ENCODE measurements at regions not wholly inside any gene's neighbourhood (a gene's known extent, or its start where the extent isn't known, plus 50 kb on each side); places are given as distances from the start of the nearest gene placed in this dataset.

DNA sequence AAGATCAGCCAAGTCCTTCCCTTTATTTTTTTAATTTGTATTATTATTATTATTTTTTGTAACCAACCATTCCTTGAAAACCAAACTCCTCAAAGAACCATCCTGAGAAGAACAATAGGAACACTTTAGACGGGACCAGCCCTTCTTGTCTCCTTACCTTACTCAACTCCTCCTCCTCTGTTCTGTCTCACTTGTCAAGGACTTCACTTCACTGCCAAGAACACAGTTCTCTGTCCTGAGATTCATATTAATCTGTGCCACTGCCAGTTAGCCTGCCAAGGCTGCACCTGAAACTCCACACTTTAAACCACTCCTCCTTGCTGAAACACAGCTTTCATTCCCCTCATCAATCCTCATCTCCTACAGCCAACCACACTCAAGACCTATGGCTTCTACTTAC, 73.8 kb upstream of the ATP1A1 start:
- no peak for DNase-seq

DNA sequence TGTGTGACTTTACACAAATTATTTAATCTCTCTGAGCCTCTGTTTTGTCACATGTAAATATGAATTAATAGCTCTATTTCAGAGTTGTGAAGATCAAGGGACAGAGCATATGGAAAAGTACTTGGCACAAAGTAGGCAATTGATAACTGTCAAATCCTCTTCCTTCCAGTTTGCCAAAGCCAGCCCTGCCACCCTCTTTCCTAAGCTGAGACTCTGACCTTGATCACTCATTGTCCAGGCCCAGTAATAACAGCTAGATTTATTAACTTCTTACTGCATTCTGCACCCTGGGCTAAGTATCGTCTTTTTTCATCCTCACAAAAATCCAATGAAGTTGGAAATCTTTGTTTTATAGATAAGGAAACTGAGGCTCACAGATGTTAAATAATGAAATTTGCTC, 70.8 kb upstream of the ATP1A1 start:
- DNase-seq, result no peak

DNA sequence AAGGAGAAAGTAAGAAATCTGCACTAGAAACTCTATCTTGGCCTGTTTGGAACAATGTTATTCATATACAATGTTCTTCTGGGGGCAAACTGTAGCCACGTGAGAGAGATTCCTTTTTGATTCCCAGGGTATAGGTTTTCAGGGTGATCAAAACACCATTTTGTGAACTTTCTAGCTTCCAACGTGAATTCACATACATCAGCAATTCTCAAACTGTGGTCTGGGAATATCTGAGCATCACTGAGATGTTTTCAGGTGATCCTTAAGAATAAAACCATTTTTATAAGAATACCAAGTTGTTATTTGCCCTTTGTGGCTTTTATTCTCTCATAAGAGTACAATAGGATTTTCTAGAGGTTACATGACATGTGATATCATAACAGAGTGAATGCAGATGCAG, 66.9 kb upstream of the ATP1A1 start:
- no peak for DNase-seq

DNA sequence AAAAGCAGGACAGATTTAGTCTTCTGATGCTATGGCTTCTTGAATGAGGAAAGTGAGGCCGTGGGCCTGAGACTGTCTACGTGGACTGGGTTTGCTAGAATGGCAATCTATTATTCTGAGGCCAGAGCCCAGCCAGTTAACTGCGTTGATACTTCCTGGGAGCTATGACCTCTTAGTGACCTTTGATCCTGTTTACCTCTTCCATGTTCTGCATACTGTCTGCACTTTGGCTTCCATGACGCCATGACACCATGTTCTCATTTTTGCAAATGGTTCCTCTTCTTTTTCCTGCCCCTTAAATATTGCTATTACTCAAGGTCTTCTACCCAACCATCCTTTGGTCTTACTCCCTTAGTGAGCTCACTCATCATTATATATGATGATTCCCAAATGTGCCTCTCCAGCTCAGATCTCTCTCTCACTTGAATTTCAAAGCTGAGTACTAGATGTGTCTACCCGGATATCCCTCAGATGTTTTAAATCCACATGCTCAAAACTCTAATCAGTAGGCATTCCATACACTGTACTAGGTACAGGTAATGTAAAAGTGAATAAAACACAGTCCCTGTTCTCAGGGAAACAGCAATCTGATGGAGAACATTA, 66.1 kb upstream of the ATP1A1 start:
- DNase-seq, result no peak

DNA sequence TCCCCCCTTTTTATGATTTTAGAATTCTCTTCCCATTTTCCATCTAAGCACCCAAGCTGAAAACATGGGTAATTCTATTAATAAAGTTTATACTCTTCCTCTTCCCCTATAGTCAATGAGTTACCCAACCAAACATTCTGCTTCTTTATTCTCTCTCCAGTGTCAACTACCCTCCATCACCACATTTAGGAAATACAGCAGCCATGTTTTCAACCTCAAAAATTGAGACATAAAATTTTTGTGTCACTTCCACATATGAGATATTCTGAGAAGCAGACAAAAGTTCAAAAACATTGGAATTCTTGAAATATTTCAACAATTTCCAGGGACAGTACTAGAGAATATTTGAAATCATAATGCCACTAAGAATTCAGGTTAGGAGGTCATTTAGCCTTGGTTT, 64.8 kb upstream of the ATP1A1 start:
- DNase-seq, result no peak

DNA sequence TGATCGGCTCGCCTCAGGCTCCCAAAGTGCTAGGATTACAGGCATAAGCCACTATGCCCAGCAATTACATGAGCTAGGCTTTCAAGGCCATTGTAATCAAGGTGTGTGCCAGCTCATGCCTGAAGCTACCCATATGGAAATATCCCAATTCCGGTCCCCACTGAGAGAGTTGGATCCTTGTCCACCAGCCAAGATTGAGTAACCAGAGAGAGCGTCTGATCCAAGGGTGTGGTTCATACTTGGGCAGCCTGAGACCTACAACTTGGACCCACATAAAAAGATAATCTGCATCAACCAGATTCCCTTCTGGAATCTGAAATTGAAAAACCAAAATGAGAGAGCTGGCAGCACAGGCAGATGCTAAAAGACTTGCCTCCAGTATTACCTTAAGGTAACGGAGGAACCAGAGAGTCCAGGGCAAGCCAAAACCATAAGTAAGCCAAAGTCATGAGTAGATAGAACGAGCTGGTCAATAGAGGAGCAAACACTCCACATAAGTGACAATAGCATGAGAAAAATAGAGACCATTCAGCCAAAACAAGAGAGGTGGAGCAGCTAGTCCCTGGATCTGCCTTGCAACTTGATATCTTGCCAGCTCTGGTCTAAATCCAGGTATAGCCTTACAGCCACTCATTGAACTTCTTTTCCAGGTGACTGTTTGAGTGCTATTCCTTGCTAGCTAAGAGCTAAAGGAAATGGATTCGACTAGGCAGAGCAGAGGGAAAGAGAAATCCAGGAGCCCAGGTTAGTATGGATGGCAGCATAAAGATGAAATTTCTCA, 63.8 kb upstream of the ATP1A1 start:
- DNase-seq, result no peak

DNA sequence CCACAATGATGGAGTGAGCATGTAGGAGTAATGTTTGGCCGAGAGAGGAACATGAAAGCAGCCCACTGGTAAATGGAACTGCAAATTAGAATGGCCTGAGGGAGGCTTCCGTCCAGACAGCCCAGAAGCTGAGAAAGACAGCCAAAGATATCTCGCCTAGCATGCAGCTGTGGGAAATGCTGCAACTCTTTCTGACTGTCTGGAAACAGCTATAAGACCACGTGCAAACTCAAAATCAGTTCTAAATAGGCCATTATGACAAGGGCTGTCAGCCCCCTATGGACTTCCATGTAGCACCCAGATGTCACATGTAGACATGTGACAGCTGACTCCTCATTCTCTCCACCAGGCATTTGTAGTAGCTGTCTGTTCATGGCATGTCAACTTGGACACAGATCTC, 62.9 kb upstream of the ATP1A1 start:
- DNase-seq, result no peak

DNA sequence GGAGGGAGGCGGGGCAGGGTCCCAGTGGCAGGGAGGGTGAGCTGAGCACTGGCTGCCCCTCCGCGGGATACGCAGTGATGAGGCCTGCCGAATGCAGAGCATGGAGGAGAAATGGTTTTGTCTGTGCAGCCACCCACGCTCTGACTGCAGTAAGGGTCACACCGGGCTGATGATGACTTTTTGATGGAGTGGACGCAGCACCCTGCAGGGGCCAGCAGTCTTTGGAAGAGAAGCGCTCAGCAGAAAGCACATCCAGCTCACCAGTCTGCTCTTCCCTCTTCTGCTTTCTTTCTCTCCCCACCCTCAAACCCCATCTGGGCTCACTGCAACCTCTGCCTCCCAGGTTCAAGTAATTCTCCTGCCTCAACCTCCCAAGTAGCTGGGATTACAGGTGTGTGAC, 61.9 kb upstream of the ATP1A1 start:
- no peak for DNase-seq

DNA sequence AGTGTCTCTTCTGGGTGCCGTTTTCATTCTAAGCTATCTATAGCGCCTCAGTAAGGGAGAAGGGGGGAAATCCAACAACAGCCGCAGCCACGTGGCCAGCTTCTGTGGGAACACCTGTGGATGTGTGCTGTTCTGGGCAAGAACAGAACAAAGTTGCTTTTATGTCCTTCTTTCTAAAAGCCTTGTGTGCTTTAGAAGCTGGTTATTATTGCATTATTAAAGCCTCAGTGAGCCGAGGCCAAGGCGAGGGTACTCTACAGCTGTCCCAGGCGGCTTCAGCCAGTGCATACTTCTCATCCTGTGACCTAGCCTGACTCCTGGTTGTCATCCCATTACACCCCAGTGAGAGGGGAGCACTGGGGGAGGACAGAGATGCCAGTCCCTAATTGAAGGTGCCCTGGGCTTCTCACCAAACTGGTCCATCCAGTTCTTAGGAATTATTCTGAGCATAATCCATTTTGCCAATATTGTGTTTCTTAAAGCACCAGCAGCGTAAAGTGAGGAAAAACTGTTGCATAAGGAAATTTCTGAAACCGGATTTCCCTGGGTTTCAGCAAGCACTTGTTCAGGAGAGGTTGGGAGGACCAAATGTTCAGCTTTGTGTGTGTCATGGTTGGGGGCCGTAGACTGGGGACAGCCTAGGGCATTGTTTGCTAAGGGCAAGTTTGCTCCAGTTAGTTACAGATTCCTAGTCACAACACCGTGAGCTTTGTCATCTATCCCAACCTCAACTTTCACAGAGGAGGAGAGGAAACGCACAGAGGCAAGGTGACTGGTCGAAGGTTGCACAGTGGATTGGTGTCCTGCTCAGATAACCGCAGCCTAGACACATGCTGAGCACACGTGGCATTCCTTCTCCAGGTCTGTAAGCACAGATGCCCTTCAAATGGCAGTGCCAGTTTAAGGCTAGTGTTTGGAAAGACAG, 61.0 kb upstream of the ATP1A1 start:
- DNase-seq, result no peak

DNA sequence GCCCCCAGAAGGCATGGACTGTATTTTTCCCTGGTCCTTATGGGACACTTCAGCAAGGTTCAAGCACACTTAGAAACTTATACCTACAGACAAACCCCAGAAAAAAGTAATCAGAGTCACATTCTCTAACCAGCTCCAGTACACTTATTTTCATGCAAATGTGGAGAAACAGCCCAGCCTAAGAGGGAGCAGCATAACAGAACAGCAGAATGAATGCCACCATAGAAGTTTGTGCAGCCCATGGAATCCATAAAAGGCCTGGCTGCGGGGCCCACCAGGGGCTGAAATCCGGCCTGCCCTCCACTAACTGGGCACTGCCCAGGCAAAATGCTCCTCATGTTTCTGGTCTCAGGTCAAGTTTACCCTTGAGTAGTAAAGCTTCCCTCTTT, 60.4 kb upstream of the ATP1A1 start:
- DNase-seq, result no peak

DNA sequence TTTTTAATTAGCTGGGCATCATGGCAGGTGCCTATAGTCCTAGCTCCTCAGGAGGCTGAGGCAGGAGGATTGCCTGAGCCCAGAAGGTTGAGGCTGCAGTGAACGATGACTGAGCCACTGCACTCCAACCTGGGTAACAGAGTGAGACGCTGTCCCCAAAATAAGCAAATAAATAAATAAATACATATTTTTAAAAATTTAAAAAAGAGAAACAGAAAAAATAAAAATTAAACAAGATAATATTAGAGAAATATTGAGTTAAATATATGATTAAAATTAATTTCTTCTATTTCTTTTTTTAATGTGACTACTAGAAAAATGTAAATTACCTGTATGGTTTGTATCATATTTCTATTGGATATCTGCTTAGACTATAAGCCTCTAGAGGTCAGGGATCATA, 59.3 kb upstream of the ATP1A1 start:
- DNase-seq, result no peak

DNA sequence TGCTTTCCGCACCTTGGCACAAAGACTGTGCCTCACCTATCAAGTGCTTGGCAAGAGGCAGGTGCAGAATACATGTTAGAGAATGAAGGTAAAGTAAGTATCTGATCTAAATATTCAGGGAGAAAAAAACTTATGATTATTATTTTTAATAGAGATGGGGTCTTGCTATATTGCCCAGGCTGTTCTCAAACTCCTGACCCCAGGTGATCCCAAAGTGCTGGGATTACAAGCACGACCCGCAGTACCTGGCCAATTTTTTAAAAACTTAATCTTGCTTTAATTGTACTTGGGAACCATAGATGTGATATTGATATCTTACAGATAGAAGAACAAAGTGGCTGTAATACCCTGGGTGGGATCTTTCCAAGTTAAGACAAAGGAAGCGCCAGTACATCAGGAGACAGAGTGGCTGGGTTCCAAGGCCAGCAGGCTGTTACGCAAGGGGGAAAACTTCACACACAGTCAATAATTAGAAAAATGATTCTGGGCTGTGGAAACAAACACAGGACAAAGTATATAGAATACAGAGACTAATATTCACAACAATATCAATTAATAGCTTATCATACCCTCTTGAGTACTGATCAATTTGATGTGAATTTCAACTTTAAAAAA, 58.6 kb upstream of the ATP1A1 start:
- DNase-seq, result no peak

DNA sequence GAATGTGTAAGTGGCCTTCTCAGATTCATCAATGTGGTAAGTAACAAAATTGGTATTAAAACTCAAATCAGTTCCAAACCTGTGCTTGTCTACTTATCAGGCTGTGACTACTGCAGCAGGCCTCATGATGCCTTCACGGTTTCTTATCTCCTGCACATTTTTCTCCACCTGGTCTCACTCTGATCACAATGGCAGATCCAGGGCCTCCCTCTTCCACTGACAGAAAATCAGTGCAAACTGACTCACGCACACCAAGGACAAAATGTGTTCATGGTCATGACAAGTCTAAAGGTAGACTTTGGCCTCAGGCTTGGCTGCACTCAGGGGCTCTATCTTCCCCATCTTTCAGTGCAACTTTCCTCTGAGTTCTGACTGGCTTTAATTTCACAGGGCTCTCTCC, 56.7 kb upstream of the ATP1A1 start:
- DNase-seq, result no peak

DNA sequence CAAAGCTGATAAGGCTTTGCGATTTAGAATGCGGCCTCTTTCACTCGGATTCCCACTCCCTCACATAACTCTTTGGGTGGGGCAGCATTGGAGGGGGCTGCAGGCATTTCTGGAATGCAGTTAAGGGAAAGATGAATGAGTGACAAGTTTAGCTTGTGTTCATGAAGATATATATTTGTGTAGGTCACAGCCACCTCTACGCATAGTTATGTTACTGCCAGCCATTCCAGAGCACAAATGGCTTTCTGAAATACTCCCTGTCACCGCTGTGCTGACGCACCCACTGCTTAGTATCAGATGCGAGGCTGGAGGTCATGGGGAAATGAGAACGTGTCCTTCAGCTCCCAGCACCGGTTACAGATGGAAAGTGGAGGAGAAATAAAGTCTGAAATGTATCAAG, 54.1 kb upstream of the ATP1A1 start:
- DNase-seq, result no peak

DNA sequence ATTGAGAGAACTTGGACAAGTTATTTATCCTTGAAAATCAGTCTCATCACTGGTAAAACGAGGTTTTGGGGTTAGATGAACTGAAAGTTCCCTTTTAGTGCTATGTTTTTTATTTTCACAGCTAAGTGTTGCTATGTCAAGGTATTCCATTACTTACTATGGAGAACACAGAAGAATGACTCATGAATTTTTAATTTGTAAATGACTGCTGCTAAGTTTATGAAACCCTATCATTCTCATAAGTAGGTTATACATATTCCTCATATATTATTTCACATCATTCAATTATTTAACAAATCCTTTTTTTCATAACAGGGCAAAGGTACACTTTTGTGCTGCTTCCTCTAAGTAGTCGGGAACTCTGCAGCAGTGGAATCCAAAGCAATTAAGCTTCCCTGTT, 52.2 kb upstream of the ATP1A1 start:
- no peak for DNase-seq

DNA sequence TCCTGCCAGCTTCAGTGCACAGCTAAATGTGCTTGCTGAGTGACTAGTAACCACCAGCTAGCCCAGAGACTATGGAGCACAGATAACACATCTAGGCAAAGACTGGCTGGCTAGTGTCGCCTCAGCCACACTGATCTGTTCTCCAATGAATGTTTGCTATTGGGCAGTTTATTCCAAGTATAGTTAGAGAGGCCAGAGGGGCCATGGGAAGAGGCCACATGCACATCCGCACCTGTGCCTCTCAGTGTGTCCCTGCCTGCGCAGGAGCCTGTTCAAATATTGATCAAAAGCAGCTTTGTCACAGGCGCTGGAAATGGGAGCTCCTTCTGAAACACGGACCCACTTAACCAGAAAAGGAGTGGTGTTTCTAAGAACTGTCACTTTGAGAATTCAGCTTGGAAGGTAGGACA, 51.3 kb upstream of the ATP1A1 start:
- no peak for DNase-seq

DNA sequence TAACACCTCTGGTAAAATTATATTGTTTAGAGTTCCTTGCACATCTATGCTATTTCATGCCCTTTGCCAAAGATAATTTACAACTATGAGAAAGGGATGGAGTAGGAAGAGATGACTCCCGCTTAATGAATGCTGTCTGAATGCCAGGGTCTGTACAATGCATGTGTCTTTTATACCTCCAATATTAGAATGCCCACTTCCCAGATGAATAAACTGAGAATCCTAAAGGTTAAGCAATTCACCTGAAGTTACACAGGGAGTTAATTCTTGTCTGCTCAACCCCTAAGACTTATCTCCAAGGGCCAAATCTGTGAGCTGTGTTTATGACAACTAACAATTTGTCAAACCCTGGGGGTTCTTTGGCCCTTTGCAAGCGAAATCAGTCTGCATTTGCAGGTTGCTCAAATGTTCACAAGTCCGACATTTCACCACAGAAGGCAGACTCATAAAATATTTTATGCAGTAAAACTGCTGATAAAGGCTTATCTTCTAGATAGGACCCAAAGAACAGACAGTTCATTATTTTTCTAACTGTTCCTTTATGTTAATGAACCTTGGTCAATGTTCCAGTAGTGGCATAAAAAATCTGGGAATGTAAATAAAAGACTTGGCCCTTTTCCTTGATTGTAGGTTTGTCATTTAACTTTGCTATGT, 50.2 kb upstream of the ATP1A1 start:
- no peak for DNase-seq
